ENCODE measurements at regions not wholly inside any gene's neighbourhood (a gene's known extent, or its start where the extent isn't known, plus 50 kb on each side); places are given as distances from the start of the nearest gene placed in this dataset.

- no peaks in the 10 kb centered on the region for H3K79me2 ChIP-seq (ENCODE audit: insufficient read depth, low read length)
- H3K9ac ChIP-seq (ENCODE audit: low read depth, low read length, poor library complexity, severe bottlenecking) = no peak overlapping the region
- H4K20me1 ChIP-seq (ENCODE audit: insufficient read depth, low read length, poor library complexity, severe bottlenecking) = no peaks in the 10 kb centered on the region
- H3K4me1 ChIP-seq (ENCODE audit: insufficient read depth, low read length, poor library complexity, severe bottlenecking) = no peaks in the 10 kb centered on the region
- no peaks in the 10 kb centered on the region for H3F3A ChIP-seq (ENCODE audit: low read depth)
- H3K4me2 ChIP-seq (ENCODE audit: low read depth, low read length, poor library complexity, severe bottlenecking) = no peak overlapping the region
- TF ChIP-seq, protein P1, sequence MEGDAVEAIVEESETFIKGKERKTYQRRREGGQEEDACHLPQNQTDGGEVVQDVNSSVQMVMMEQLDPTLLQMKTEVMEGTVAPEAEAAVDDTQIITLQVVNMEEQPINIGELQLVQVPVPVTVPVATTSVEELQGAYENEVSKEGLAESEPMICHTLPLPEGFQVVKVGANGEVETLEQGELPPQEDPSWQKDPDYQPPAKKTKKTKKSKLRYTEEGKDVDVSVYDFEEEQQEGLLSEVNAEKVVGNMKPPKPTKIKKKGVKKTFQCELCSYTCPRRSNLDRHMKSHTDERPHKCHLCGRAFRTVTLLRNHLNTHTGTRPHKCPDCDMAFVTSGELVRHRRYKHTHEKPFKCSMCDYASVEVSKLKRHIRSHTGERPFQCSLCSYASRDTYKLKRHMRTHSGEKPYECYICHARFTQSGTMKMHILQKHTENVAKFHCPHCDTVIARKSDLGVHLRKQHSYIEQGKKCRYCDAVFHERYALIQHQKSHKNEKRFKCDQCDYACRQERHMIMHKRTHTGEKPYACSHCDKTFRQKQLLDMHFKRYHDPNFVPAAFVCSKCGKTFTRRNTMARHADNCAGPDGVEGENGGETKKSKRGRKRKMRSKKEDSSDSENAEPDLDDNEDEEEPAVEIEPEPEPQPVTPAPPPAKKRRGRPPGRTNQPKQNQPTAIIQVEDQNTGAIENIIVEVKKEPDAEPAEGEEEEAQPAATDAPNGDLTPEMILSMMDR (conservative IDR thresholded peaks at IDR 0.05; ENCODE audit: low read length) = no peak
- no peak for TF ChIP-seq EZH2phosphoT487 (IDR thresholded peaks at IDR 0.05; ENCODE audit: borderline replicate concordance)
- H3K27me3 ChIP-seq (ENCODE audit: insufficient read depth, low read length, poor library complexity, severe bottlenecking) = no peaks in the 10 kb centered on the region
- no peak overlapping the region for H3K4me3 ChIP-seq (ENCODE audit: low read length, poor library complexity, severe bottlenecking)
- no peak overlapping the region for H2AFZ ChIP-seq (ENCODE audit: low read length)
- no peaks in the 10 kb centered on the region for H3K36me3 ChIP-seq (ENCODE audit: insufficient read depth, low read length)
- no peaks in the 10 kb centered on the region; the same call in 1 of the 2 replicates for H3K9me3 ChIP-seq (ENCODE audit: insufficient read depth, low read depth, low read length)
- H3K9me2 ChIP-seq (replicated peaks; ENCODE audit: low read depth, low read length) = no peaks in the 10 kb centered on the region
Observed at GRCh38 chr7:69162931-69163670, 435.2 kb upstream of the AUTS2 start.

DNA sequence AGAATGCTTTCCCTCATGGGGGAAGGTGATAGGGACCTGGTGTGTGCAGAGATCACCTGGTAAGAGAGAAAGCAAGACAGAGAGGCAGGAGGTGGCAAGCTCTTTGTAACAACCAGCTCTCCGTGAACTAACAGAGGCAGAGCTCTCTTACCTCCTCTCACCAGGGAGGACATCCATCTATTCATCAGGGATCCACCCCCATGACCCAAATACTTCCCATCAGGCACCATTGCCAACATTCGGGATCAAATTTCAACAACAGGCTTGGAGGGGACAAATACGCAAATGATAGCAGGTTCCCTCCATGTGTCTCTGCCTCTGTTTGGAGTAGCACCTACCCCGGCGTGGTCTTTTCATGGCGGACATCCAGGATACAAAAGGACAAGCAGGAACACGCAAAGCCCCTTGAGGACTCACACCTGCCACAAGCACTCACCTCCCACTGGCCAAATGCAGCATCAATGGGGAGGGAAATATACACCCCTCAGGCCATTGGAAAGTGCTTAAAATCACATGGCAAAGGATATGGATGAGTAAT lies 431.2 kb upstream of the AUTS2 start:
- Histone ChIP-seq H3K4me3 (ENCODE audit: low read length, poor library complexity, severe bottlenecking) (no peak overlapping the region), H3K9ac (ENCODE audit: low read depth, low read length, poor library complexity, severe bottlenecking) (no peak overlapping the region), H3K9me3 (ENCODE audit: insufficient read depth, low read depth, low read length) (no peaks in the 10 kb centered on the region), H3K4me2 (ENCODE audit: low read depth, low read length, poor library complexity, severe bottlenecking) (no peak overlapping the region), H3K36me3 (ENCODE audit: insufficient read depth, low read length) (no peaks in the 10 kb centered on the region), H3F3A (ENCODE audit: low read depth) (no peaks in the 10 kb centered on the region), H2AFZ (ENCODE audit: low read length) (no peak overlapping the region), H3K27me3 (ENCODE audit: insufficient read depth, low read length, poor library complexity, severe bottlenecking) (no peaks in the 10 kb centered on the region), H4K20me1 (ENCODE audit: insufficient read depth, low read length, poor library complexity, severe bottlenecking) (no peaks in the 10 kb centered on the region), H3K79me2 (ENCODE audit: insufficient read depth, low read length) (no peaks in the 10 kb centered on the region), H3K9me2 (replicated peaks; ENCODE audit: low read depth, low read length) (no peaks in the 10 kb centered on the region), H3K4me1 (ENCODE audit: insufficient read depth, low read length, poor library complexity, severe bottlenecking) (no peaks in the 10 kb centered on the region)
- TF ChIP-seq, protein P1 (conservative IDR thresholded peaks at IDR 0.05; ENCODE audit: low read length) = no peak
- TF ChIP-seq EZH2phosphoT487 (IDR thresholded peaks at IDR 0.05; ENCODE audit: borderline replicate concordance) = no peak

- no peaks in the 10 kb centered on the region for H3K36me3 ChIP-seq (ENCODE audit: insufficient read depth, low read length)
- H3K27me3 ChIP-seq (ENCODE audit: insufficient read depth, low read length, poor library complexity, severe bottlenecking) = no peaks in the 10 kb centered on the region
- no peaks in the 10 kb centered on the region for H3K9me3 ChIP-seq (ENCODE audit: insufficient read depth, low read depth, low read length)
- H3K4me1 ChIP-seq (ENCODE audit: insufficient read depth, low read length, poor library complexity, severe bottlenecking) = no peaks in the 10 kb centered on the region
- H3F3A ChIP-seq (ENCODE audit: low read depth) = no peaks in the 10 kb centered on the region
- no peak overlapping the region for H2AFZ ChIP-seq (ENCODE audit: low read length)
- H3K4me3 ChIP-seq (ENCODE audit: low read length, poor library complexity, severe bottlenecking) = no peak overlapping the region
- H3K9ac ChIP-seq (ENCODE audit: low read depth, low read length, poor library complexity, severe bottlenecking) = no peak overlapping the region
- TF ChIP-seq, protein P1 (conservative IDR thresholded peaks at IDR 0.05; ENCODE audit: low read length) = no peak
- no peak for TF ChIP-seq EZH2phosphoT487 (IDR thresholded peaks at IDR 0.05; ENCODE audit: borderline replicate concordance)
- H3K9me2 ChIP-seq (replicated peaks; ENCODE audit: low read depth, low read length) = no peaks in the 10 kb centered on the region
- no peaks in the 10 kb centered on the region for H4K20me1 ChIP-seq (ENCODE audit: insufficient read depth, low read length, poor library complexity, severe bottlenecking)
- no peak overlapping the region for H3K4me2 ChIP-seq (ENCODE audit: low read depth, low read length, poor library complexity, severe bottlenecking)
- H3K79me2 ChIP-seq (ENCODE audit: insufficient read depth, low read length) = no peaks in the 10 kb centered on the region
Observed at GRCh38 chr7:69169386-69169785, 428.9 kb upstream of the AUTS2 start.
